Upper lobe of left lung (tissue), 4 donors: ENCODE measurements at regions not wholly inside any gene's neighbourhood (a gene's known extent, or its start where the extent isn't known, plus 50 kb on each side); places are given as distances from the start of the nearest gene placed in this dataset.

Source experiments
- POLR2A ChIP-seq, 4 donors: fragments of 450-650 bp; IDR thresholded peaks; one replicate each; pipeline ENCODE4 v1.5.1; 2016 to 2017; ENCODE audit warnings: antibody characterized with exemption in 4 of 4, mild to moderate bottlenecking in 2 of 4
- POLR2AphosphoS5 ChIP-seq, 2 donors: sonication (generic); formaldehyde crosslinking; IDR thresholded peaks; one replicate each; pipeline ENCODE4 v1.5.1; 2017; ENCODE audit warnings: antibody characterized with exemption in 2 of 2
- TF ChIP-seq, protein P1 (sequence below), 6 experiments: fragments of 450-650 bp in 4 of 6; fragments of 200-600 bp in 2 of 6; sonication (generic) in 2 of 6; IDR thresholded peaks; one replicate each; pipeline ENCODE4 v1.5.1; 2016 to 2019; ENCODE audit warnings: antibody characterized with exemption in 6 of 6

DNA sequence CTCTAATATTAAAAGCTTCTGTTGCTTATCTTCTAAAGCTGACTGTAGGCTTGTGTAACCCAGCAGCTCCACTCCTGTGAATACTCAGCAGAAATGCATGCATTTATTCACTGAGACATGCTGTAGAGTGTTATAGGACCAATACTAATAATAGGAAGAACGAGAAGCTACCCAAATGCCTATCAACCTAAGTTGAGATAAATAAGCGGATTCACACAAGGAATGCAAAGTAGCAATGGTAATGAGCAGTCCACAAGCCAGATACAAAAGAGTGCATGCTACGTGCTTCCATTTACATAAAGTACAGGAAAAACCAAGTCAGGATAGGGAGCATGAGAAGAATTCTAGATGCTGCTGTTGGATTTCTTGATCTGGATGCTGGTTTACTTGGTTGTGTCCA, 155.9 kb downstream of the AASDH start:
- TF ChIP-seq, protein P1, sequence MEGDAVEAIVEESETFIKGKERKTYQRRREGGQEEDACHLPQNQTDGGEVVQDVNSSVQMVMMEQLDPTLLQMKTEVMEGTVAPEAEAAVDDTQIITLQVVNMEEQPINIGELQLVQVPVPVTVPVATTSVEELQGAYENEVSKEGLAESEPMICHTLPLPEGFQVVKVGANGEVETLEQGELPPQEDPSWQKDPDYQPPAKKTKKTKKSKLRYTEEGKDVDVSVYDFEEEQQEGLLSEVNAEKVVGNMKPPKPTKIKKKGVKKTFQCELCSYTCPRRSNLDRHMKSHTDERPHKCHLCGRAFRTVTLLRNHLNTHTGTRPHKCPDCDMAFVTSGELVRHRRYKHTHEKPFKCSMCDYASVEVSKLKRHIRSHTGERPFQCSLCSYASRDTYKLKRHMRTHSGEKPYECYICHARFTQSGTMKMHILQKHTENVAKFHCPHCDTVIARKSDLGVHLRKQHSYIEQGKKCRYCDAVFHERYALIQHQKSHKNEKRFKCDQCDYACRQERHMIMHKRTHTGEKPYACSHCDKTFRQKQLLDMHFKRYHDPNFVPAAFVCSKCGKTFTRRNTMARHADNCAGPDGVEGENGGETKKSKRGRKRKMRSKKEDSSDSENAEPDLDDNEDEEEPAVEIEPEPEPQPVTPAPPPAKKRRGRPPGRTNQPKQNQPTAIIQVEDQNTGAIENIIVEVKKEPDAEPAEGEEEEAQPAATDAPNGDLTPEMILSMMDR (IDR thresholded peaks at IDR 0.05), result no peak
- TF ChIP-seq POLR2A (IDR thresholded peaks at IDR 0.05) (no peak), POLR2AphosphoS5 (IDR thresholded peaks at IDR 0.05) (no peak)
